ENCODE measurements at regions not wholly inside any gene's neighbourhood (a gene's known extent, or its start where the extent isn't known, plus 50 kb on each side); places are given as distances from the start of the nearest gene placed in this dataset.
A peak's percentile ranks its signal among the peaks of the same experiment; 100 is the strongest.
"Not testable (repeated sequence)": the region's sequence is repeated elsewhere in the genome, so short reads cannot be mapped to it uniquely, and the experiment has no call there.

GRCh38 chr17:51454456-51454978 lies 194.2 kb downstream of the UTP18 start:
- H3K4me1 Mint-ChIP-seq, result no peaks in the 10 kb centered on the region
- H3K27ac Mint-ChIP-seq, result peak overlapping the region in 1 of 10 donors; percentile 23
- DNase-seq, result no peak
- POLR2A ChIA-PET, result no interaction called here
- no peaks in the 10 kb centered on the region for H3K36me3 Mint-ChIP-seq
- peaks cover 0 to 2% (median 0%) of the 10 kb centered on the region in 9 donors for H3K9me3 Mint-ChIP-seq
- no peak overlapping the region for H3K4me3 Mint-ChIP-seq
- no peak for ATAC-seq
- H3K27me3 Mint-ChIP-seq, result peaks cover 0 to 6% (median 0%) of the 10 kb centered on the region in 5 donors

- POLR2A ChIA-PET, result no interaction called here
- ATAC-seq (no peak), DNase-seq (no peak)
- Mint-ChIP-seq H3K4me3 (no peak overlapping the region), H3K36me3 (no peaks in the 10 kb centered on the region), H3K9me3 (peaks cover 0 to 2% (median 0%) of the 10 kb centered on the region in 9 donors), H3K27me3 (peaks cover 0 to 5% (median 0%) of the 10 kb centered on the region in 5 donors), H3K4me1 (no peaks in the 10 kb centered on the region), H3K27ac (peak overlapping the region in 2 of 10 donors; percentile 23 to 73)
Measured at GRCh38 chr17:51455211-51455610, 194.9 kb downstream of the UTP18 start.

- peaks cover 0 to 2% (median 0%) of the 10 kb centered on the region in 9 donors for H3K9me3 Mint-ChIP-seq
- ATAC-seq, result no peak
- POLR2A ChIA-PET, result no interaction called here
Measured at GRCh38 chr17:51455931-51456330, 195.6 kb downstream of the UTP18 start.

GRCh38 chr17:51456942-51457341 lies 196.6 kb downstream of the UTP18 start:
- no peaks in the 10 kb centered on the region for H3K9me3 Mint-ChIP-seq
- H3K4me3 Mint-ChIP-seq, result no peak overlapping the region
- peak overlapping the region in 1 of 10 donors; percentile 29 for H3K27ac Mint-ChIP-seq
- ATAC-seq, result no peak
- H3K36me3 Mint-ChIP-seq, result no peaks in the 10 kb centered on the region
- DNase-seq, result no peak
- no peaks in the 10 kb centered on the region for H3K4me1 Mint-ChIP-seq
- peaks cover 0 to 5% (median 0%) of the 10 kb centered on the region in 5 donors for H3K27me3 Mint-ChIP-seq
- POLR2A ChIA-PET, result no interaction called here

More at GRCh38 chr17:51455931-51456330, 195.6 kb downstream of the UTP18 start:
- Mint-ChIP-seq H3K4me1 (no peaks in the 10 kb centered on the region), H3K4me3 (no peak overlapping the region), H3K27ac (peak overlapping the region in 1 of 10 donors; percentile 83), H3K27me3 (peaks cover 0 to 5% (median 0%) of the 10 kb centered on the region in 5 donors), H3K36me3 (no peaks in the 10 kb centered on the region)
- DNase-seq, result no peak

GRCh38 chr17:51461578-51462004 lies 201.2 kb downstream of the UTP18 start:
- H3K9me3 Mint-ChIP-seq, result no peaks in the 10 kb centered on the region

GRCh38 chr17:51463353-51463752 lies 203.0 kb downstream of the UTP18 start:
- ATAC-seq, result no peak
- Mint-ChIP-seq H3K4me1 (no peaks in the 10 kb centered on the region), H3K9me3 (no peaks in the 10 kb centered on the region), H3K4me3 (no peak overlapping the region), H3K36me3 (no peaks in the 10 kb centered on the region), H3K27me3 (peaks cover 0 to 2% (median 0%) of the 10 kb centered on the region in 5 donors), H3K27ac (no peak overlapping the region)
- POLR2A ChIA-PET, result no interaction called here
- DNase-seq, result no peak

More at GRCh38 chr17:51461578-51462004, 201.2 kb downstream of the UTP18 start:
- POLR2A ChIA-PET, result interaction anchor here (0.6 kb wide), 1 partner anchor 192 kb away, joined by 3 read pairs; no protein-coding TSS in a partner anchor
- H3K27me3 Mint-ChIP-seq, result peaks cover 0 to 5% (median 0%) of the 10 kb centered on the region in 5 donors
- no peak overlapping the region for H3K27ac Mint-ChIP-seq
- H3K36me3 Mint-ChIP-seq, result no peaks in the 10 kb centered on the region
- DNase-seq (peak; percentile 4 to 64 (median 18)), ATAC-seq (peak; percentile 58 to 65)
- no peak overlapping the region for H3K4me3 Mint-ChIP-seq
- H3K4me1 Mint-ChIP-seq, result no peaks in the 10 kb centered on the region

- POLR2A ChIA-PET, result no interaction called here
- H3K27me3 Mint-ChIP-seq, result peaks cover 0 to 5% (median 0%) of the 10 kb centered on the region in 5 donors
- DNase-seq (no peak), ATAC-seq (no peak)
- no peak overlapping the region for H3K4me3 Mint-ChIP-seq
- H3K9me3 Mint-ChIP-seq, result no peaks in the 10 kb centered on the region
- no peaks in the 10 kb centered on the region for H3K4me1 Mint-ChIP-seq
- H3K36me3 Mint-ChIP-seq, result no peaks in the 10 kb centered on the region
- no peak overlapping the region for H3K27ac Mint-ChIP-seq
Measured at GRCh38 chr17:51467336-51467735, 207.0 kb downstream of the UTP18 start.

- Mint-ChIP-seq H3K36me3 (no peaks in the 10 kb centered on the region), H3K4me1 (no peaks in the 10 kb centered on the region), H3K27ac (no peak overlapping the region), H3K9me3 (no peaks in the 10 kb centered on the region), H3K4me3 (no peak overlapping the region), H3K27me3 (peaks cover 0 to 10% (median 5%) of the 10 kb centered on the region in 5 donors)
- no peak for ATAC-seq
- no peak for DNase-seq
- POLR2A ChIA-PET, result no interaction called here
Measured at GRCh38 chr17:51472670-51473205, 212.4 kb downstream of the UTP18 start.

GRCh38 chr17:51474764-51475163 lies 214.4 kb downstream of the UTP18 start:
- no peak for DNase-seq
- no peaks in the 10 kb centered on the region for H3K4me1 Mint-ChIP-seq
- peaks cover 0 to 3% (median 0%) of the 10 kb centered on the region in 9 donors for H3K9me3 Mint-ChIP-seq
- peaks cover 0 to 18% (median 9%) of the 10 kb centered on the region in 5 donors for H3K27me3 Mint-ChIP-seq
- no peak overlapping the region for H3K27ac Mint-ChIP-seq
- ATAC-seq, result no peak
- no peaks in the 10 kb centered on the region for H3K36me3 Mint-ChIP-seq
- no peak overlapping the region for H3K4me3 Mint-ChIP-seq
- POLR2A ChIA-PET, result no interaction called here

GRCh38 chr17:51475730-51476129 lies 215.4 kb downstream of the UTP18 start:
- ATAC-seq, result no peak
- no peak overlapping the region for H3K27ac Mint-ChIP-seq
- POLR2A ChIA-PET, result no interaction called here

GRCh38 chr17:51479303-51479702 lies 219.0 kb downstream of the UTP18 start:
- peaks cover 2 to 18% (median 9%) of the 10 kb centered on the region in 5 donors for H3K27me3 Mint-ChIP-seq
- no peak overlapping the region for H3K27ac Mint-ChIP-seq
- peaks cover 3 to 24% (median 16%) of the 10 kb centered on the region in 9 donors for H3K9me3 Mint-ChIP-seq
- POLR2A ChIA-PET, result no interaction called here
- no peaks in the 10 kb centered on the region for H3K4me1 Mint-ChIP-seq
- H3K36me3 Mint-ChIP-seq, result peaks cover 0 to 14% (median 5%) of the 10 kb centered on the region in 3 donors
- no peak for DNase-seq
- no peak for ATAC-seq
- no peak overlapping the region for H3K4me3 Mint-ChIP-seq

More at GRCh38 chr17:51475730-51476129, 215.4 kb downstream of the UTP18 start:
- peaks cover 2 to 18% (median 9%) of the 10 kb centered on the region in 5 donors for H3K27me3 Mint-ChIP-seq
- DNase-seq, result no peak
- H3K4me3 Mint-ChIP-seq, result no peak overlapping the region
- peaks cover 1 to 10% (median 6%) of the 10 kb centered on the region in 9 donors for H3K9me3 Mint-ChIP-seq
- H3K36me3 Mint-ChIP-seq, result peaks cover 0 to 4% (median 0%) of the 10 kb centered on the region in 3 donors
- H3K4me1 Mint-ChIP-seq, result no peaks in the 10 kb centered on the region

GRCh38 chr17:51481370-51481769 lies 221.0 kb downstream of the UTP18 start:
- ATAC-seq (no peak), DNase-seq (no peak)
- H3K27me3 Mint-ChIP-seq, result peaks cover under 1 to 23% (median 12%) of the 10 kb centered on the region in 5 donors
- POLR2A ChIA-PET, result no interaction called here
- peaks cover 0 to 14% (median 5%) of the 10 kb centered on the region in 3 donors for H3K36me3 Mint-ChIP-seq
- H3K4me1 Mint-ChIP-seq, result no peaks in the 10 kb centered on the region
- H3K4me3 Mint-ChIP-seq, result no peak overlapping the region
- H3K9me3 Mint-ChIP-seq, result peaks cover 3 to 26% (median 16%) of the 10 kb centered on the region in 9 donors
- H3K27ac Mint-ChIP-seq, result no peak overlapping the region

GRCh38 chr17:51482248-51482647 lies 221.9 kb downstream of the UTP18 start:
- DNase-seq, H3K27ac Mint-ChIP-seq, ATAC-seq, H3K4me1 Mint-ChIP-seq, POLR2A ChIA-PET, H3K4me3 Mint-ChIP-seq: not testable (repeated sequence)
- peaks cover 2 to 29% (median 12%) of the 10 kb centered on the region in 5 donors for H3K27me3 Mint-ChIP-seq
- peaks cover 3 to 29% (median 16%) of the 10 kb centered on the region in 9 donors for H3K9me3 Mint-ChIP-seq
- peaks cover 0 to 14% (median 5%) of the 10 kb centered on the region in 3 donors for H3K36me3 Mint-ChIP-seq
